Adrenal gland (tissue), 9 donors: ENCODE measurements at regions not wholly inside any gene's neighbourhood (a gene's known extent, or its start where the extent isn't known, plus 50 kb on each side); places are given as distances from the start of the nearest gene placed in this dataset.

ENCODE experiments used
- DNase-seq, 7 donors: peaks; one replicate each; pipeline ENCODE4 v3.0.0-alpha.2; 2019 to 2020
- H3K27ac ChIP-seq, 5 donors: fragments of 200-600 bp; sonication (generic) in 4 of 5; 1 replicate in 3 of 5; 2 replicates in 2 of 5; pipeline versions ENCODE4 v1.5.1 to v1.8.0; 2016 to 2020; ENCODE audit warnings: mild to moderate bottlenecking in 1 of 5
- H3K27me3 ChIP-seq: fragments of 200-600 bp; 2 replicates; pipeline ENCODE4 v1.8.0; 2021
- H3K36me3 ChIP-seq, 2 donors: fragments of 200-600 bp; replicated peaks in 1 of 2; 1 replicate in 1 of 2; 2 replicates in 1 of 2; pipeline versions ENCODE4 v1.5.1 to v1.8.0; 2018 to 2022
- H3K4me1 ChIP-seq, 2 donors: fragments of 200-600 bp; replicated peaks in 1 of 2; 1 replicate in 1 of 2; 2 replicates in 1 of 2; pipeline versions ENCODE4 v1.5.1 to v1.8.0; 2018 to 2021
- H3K4me3 ChIP-seq, 4 donors: fragments of 200-600 bp; sonication (generic) in 3 of 4; one replicate each; pipeline ENCODE4 v1.5.1; 2016 to 2018
- H3K9me3 ChIP-seq, 3 donors: fragments of 200-600 bp; sonication (generic) in 1 of 3; replicated peaks in 1 of 3; 1 replicate in 2 of 3; 2 replicates in 1 of 3; pipeline versions ENCODE4 v1.5.1 to v1.8.0; 2016 to 2021
- POLR2A ChIP-seq, 2 donors: fragments of 450-650 bp; IDR thresholded peaks; one replicate each; pipeline ENCODE4 v1.6.1; 2017; ENCODE audit warnings: antibody characterized with exemption in 2 of 2, mild to moderate bottlenecking in 2 of 2, moderate library complexity in 1 of 2
- WGBS, 4 donors: extraction: QIAGEN DNeasy Blood & Tissue Kit in 2 of 4; methylation state at CpG; one replicate each; pipeline versions ENCODE4 v1.1.5 to v1.1.7; 2013 to 2017; 5-methylcytosine and 5-hydroxymethylcytosine counted together
- intact Hi-C, 2 donors: fragments of 100-400 bp; cut with DNase I; formaldehyde crosslinking; loops; one replicate each; pipeline versions ENCODE4 v1.14.1 to v1.15.0; 2022 to 2023
- TF ChIP-seq, protein P1 (sequence below), 6 experiments: fragments of 450-650 bp in 4 of 6; fragments of 200-600 bp in 2 of 6; sonication (generic) in 1 of 6; IDR thresholded peaks; 1 replicate in 5 of 6; 2 replicates in 1 of 6; pipeline versions ENCODE4 v1.5.1 to v1.8.0; 2016 to 2021; ENCODE audit warnings: antibody characterized with exemption in 6 of 6, mild to moderate bottlenecking in 2 of 6, moderate library complexity in 1 of 6
- donor health status: healthy with polysubstance abuse.
- donor health status: Bipolar disorder and iron deficiency.
- donor health status: DM: yes; HTN: yes; CAD: no.
- donor health status: DM: no; HTN: no; CAD: no.
- donor health status: DM: no; HTN: no; CAD: no.

DNA sequence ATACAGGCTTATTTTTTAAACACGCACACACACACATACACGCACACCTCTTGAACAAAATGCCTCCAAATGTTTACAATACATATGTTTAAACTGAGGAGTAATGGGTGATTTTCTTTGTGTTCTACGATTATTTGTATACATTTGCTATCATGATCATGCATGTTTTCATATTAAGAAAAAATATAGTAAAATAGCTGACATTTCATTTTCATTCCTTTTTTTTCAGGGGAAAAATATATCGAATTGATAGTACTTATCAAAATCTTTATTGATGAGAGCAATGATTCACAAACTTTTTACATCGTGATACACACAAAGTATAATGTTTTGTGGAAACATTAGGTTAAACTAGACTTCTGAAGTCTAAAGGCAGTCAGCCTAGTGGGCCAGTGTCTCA, 618.9 kb downstream of the TECRL start:
- Histone ChIP-seq H3K27me3 (no peaks in the 10 kb centered on the region), H3K4me1 (no peaks in the 10 kb centered on the region), H3K27ac (no peak overlapping the region), H3K9me3 (no peaks in the 10 kb centered on the region), H3K36me3 (no peaks in the 10 kb centered on the region), H3K4me3 (no peak overlapping the region)
- TF ChIP-seq, protein P1, sequence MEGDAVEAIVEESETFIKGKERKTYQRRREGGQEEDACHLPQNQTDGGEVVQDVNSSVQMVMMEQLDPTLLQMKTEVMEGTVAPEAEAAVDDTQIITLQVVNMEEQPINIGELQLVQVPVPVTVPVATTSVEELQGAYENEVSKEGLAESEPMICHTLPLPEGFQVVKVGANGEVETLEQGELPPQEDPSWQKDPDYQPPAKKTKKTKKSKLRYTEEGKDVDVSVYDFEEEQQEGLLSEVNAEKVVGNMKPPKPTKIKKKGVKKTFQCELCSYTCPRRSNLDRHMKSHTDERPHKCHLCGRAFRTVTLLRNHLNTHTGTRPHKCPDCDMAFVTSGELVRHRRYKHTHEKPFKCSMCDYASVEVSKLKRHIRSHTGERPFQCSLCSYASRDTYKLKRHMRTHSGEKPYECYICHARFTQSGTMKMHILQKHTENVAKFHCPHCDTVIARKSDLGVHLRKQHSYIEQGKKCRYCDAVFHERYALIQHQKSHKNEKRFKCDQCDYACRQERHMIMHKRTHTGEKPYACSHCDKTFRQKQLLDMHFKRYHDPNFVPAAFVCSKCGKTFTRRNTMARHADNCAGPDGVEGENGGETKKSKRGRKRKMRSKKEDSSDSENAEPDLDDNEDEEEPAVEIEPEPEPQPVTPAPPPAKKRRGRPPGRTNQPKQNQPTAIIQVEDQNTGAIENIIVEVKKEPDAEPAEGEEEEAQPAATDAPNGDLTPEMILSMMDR (IDR thresholded peaks at IDR 0.05): no peak
- TF ChIP-seq POLR2A (IDR thresholded peaks at IDR 0.05): no peak
- 67 to 77% (median 70%) methylated on average over 5 of the region's 5 CpGs for WGBS, 4 donors
- DNase-seq: no peak
- intact Hi-C loops: no loop called here

- TF ChIP-seq, protein P1 (IDR thresholded peaks at IDR 0.05): no peak
- no peak for TF ChIP-seq POLR2A (IDR thresholded peaks at IDR 0.05)
- 70 to 89% (median 85%) methylated on average over 1 of the region's 1 CpG for WGBS, 4 donors
- no peak overlapping the region for H3K27ac ChIP-seq
- H3K36me3 ChIP-seq: peaks cover 0 to 3% of the 10 kb centered on the region in 2 donors
- H3K9me3 ChIP-seq: no peaks in the 10 kb centered on the region
- no peak for DNase-seq
- intact Hi-C loops: no loop called here
- H3K4me3 ChIP-seq: no peak overlapping the region
- no peaks in the 10 kb centered on the region for H3K27me3 ChIP-seq
- H3K4me1 ChIP-seq: no peaks in the 10 kb centered on the region
Measured at GRCh38 chr4:63788271-63788670, 621.0 kb downstream of the TECRL start.

DNA sequence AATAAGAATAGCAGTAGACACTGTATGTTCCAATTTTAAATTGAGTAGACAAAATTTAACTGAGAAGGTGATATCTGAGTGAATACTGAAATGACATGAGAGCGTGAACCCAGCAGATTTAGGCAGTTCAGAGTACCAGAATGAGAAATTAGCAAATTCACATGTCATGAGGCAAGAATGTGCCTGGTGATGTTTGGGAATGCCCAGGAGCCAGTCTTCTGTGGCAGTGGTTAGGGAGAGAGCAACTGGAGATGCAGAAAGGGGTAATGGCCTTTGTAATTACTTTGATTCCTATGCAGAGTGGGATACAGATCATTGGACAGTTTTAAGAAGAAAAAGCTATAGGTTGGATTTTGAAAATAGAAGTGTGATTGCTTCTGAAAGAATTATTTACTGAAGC, 621.9 kb downstream of the TECRL start:
- Histone ChIP-seq H3K36me3 (peaks cover 0 to 3% of the 10 kb centered on the region in 2 donors), H3K4me1 (no peaks in the 10 kb centered on the region), H3K4me3 (no peak overlapping the region), H3K27ac (no peak overlapping the region), H3K27me3 (no peaks in the 10 kb centered on the region), H3K9me3 (no peaks in the 10 kb centered on the region)
- TF ChIP-seq POLR2A (IDR thresholded peaks at IDR 0.05): no peak
- TF ChIP-seq, protein P1 (IDR thresholded peaks at IDR 0.05): no peak
- no peak for DNase-seq
- intact Hi-C loops: no loop called here
- WGBS, 4 donors: 71 to 83% (median 77%) methylated on average over 1 of the region's 1 CpG

GRCh38 chr4:63786171-63786570, 623.1 kb downstream of the TECRL start:
- H3K27ac ChIP-seq: no peak overlapping the region
- H3K4me3 ChIP-seq: no peak overlapping the region
- no peak for DNase-seq
- WGBS, 4 donors: 48 to 67% (median 59%) methylated on average over 3 of the region's 3 CpGs
- no peak for TF ChIP-seq POLR2A (IDR thresholded peaks at IDR 0.05)
- TF ChIP-seq, protein P1 (IDR thresholded peaks at IDR 0.05): no peak
- H3K9me3 ChIP-seq: no peaks in the 10 kb centered on the region
- H3K36me3 ChIP-seq: peaks cover 0 to 3% of the 10 kb centered on the region in 2 donors
- no peaks in the 10 kb centered on the region for H3K27me3 ChIP-seq
- intact Hi-C loops: no loop called here
- no peaks in the 10 kb centered on the region for H3K4me1 ChIP-seq
